ENCODE measurements at regions not wholly inside any gene's neighbourhood (a gene's known extent, or its start where the extent isn't known, plus 50 kb on each side); places are given as distances from the start of the nearest gene placed in this dataset.

DNA sequence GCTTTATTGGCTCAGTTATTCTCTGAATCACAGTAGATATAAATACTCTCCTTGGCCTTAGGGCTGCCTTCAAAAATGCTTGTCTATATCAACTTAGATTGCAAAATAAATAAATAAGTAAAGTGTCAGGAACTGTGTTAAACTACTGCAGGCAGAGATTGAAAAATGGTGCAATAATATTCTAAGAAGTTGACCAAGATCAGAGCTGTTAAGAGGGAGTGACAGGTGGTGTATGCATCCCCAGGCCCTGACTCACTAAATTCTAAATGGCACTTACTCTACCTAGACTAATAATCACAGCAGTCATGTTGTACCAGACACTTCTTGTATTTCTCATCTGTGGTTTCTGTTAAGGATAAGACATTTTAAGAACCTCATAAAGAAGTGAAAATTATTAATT, 235.1 kb upstream of the SPOCK3 start:
- DNase-seq (ENCODE audit: insufficient read length, low spot score), result no peak
- FAIRE-seq, result no peak

DNA sequence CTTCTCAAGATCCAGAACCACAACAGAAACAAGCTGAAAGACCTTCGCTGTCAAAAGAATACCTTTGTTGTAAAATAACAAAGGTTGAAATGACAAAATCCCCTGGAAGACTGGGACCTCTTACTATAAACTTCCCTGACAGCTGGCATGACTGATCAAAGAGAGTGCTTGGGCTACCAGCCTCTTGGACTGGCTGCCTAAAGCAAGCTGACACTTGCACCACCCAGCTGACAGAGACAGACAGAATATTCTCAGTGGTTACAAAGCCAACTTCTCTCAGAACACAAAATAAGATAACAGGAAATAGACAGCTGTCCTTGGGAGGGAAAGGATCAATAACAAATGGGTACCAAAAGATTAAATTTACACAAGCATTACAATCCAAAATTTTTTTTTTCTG, 241.7 kb upstream of the SPOCK3 start:
- DNase-seq (ENCODE audit: insufficient read length, low spot score) (no peak), FAIRE-seq (no peak)

DNA sequence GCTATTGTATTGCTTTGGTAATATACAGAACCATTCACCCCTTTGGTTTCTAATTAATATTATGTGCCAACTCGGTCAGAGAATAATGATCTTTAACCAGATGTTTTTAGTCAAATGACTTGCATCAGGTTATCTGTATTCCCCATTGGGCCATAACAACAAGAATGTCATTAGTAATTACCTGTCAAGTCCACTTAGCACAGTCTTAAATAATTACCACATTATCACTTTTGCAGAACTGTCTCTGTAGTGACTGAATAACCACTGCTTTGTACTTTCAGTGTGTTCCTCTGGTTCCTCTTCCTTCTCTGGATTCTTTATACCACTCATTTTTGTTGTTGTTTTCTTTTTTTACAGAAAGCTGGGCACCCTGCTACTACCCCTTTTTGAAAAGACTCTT, 257.7 kb upstream of the SPOCK3 start:
- no peak for DNase-seq (ENCODE audit: insufficient read length, low spot score)

DNA sequence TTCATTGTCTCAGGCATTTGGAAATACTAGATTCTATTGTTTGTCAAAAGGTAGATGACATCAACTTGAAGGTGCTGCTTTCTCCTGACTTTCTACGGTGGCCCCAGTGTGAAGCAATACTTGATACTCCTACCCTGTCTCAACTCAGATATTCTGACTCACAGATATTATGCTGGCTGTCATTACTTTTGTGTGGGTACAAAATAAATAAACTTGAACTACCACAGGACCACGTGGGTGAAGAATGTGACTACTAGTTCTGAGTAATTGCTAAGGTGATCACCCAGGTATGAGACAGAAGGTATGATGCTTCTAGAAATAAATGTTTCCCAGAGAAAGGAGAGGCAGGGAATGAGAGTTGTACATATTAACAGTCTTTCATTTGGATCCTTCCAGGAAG, 275.3 kb upstream of the SPOCK3 start:
- no peak for FAIRE-seq
- no peak for DNase-seq (ENCODE audit: insufficient read length, low spot score)

More for the DNA sequence above, 257.7 kb upstream of the SPOCK3 start:
- no peak for FAIRE-seq

DNA sequence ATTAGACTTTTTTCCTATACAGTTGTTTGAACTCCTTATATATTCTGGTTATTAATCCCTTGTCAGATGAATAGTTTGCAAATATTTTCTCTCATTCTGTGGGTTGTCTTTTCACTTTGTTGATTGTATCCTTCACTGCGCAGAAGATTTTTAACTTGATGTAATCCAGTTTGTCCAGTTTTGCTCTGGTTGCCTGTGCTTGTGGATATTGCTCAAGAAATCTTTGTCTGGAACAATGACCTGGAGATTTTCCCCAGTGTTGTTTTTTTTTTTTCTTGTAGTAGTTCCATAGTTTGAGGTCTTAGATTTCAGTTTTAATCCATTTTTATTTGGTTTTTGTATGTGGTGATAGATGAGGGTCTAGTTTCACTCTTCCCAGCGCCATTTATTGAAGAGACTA, 289.8 kb upstream of the SPOCK3 start:
- no peak for FAIRE-seq
- no peak for DNase-seq (ENCODE audit: insufficient read length, low spot score)

DNA sequence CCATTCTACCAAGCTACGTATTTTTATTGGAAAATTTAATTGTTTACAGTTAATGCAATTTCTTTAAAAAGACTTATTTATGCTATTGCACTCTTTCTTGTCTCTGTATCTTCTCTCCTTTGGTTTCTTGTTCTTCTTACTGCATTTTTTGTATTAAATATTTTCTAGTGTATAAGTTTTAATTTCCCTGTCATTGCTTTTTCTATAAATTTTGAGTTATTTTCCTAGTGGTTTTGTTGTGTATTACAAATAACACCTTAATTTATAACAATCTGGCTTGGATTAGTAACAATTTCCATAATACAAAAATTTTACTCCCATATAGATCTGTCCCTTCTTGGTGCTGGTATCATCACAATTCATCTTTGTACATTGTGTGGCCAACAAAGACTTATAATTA, 303.5 kb upstream of the SPOCK3 start:
- FAIRE-seq, result no peak
- DNase-seq (ENCODE audit: insufficient read length, low spot score), result no peak

DNA sequence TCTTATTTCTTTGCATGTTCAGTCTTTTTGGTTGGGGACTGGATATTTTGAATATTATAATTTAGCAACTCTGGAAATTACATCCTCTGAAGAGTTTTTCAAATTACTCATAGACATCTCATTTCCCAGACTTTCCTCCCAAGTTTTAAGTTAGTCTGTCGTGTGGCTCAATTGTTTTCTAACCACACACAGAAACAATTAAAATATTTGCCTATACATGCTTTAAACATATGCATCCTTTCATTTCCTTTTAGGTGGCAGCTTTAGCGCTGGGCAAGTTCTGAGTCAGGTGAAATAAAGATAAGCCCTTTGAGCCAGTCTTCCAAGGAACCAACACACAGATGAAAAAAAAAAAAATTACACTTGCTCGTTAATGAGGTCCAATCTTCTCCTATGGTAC, 307.0 kb upstream of the SPOCK3 start:
- FAIRE-seq (no peak), DNase-seq (ENCODE audit: insufficient read length, low spot score) (no peak)

DNA sequence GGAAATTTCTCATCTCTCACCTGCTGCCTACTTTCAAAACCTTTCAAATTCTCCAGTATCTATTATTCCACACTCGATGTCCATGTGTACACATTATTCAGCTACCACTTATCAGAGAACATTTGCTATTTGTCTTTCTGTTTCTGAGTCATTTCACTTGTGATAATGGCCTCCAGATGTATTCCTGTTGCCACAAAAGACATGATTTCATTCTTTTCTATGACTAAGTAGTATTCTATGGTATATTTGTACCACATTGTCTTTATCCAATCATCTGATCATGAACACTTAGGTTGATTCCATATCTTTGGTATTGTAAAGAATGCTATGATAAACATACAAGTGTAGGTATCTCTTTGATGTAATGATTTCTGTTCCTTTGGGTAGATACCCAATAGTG, 310.1 kb upstream of the SPOCK3 start:
- FAIRE-seq (no peak), DNase-seq (ENCODE audit: insufficient read length, low spot score) (no peak)

DNA sequence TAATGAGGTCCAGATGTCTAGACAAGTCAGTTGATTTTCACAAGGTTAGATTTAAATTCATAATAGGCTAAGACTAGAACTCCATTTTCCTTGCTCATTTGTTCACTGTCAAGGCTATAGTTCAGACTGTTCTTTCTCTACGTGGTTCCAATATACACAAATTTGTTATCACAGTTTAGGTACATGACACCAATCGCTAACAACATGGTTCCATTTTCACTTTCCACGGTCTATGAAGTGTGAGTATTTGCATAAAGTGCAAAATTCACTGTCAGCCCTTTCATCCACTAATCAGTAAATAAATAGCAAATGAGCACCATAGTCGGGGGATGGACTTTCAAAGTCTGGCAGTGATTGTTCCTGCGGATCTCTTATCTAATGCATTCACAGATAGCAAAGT, 315.7 kb upstream of the SPOCK3 start:
- no peak for FAIRE-seq
- no peak for DNase-seq (ENCODE audit: insufficient read length, low spot score)

DNA sequence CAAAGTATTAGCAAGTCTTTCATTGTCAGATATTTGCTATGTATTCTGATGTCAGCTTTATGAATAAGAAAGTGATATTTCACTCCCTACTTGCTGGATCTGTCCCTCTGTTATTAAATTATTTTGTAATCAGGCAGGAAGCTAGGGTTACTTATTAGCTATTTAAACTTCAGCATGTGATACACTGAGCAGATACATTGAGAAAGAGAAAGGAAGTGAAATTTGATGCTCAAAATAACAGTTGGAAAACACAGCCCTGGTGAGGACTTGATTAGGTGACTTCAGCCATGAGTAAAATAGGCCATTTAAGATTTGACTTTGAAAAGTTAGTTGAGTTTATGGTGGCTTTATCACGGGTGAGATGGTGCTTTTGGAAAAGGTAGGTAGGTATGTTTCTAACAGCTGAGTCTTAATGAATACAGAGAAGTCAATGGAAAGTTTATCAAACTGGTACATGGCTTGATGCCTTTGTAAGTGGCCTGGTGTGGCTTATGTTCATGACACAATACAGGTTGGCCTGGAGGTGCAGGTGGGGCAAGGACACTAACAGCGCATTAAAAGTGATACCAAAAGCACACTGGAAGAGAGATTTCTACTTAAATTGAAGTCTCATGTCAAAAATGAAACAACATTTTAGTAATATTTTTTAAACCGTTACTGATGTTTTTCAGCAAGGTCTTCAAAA, 321.2 kb upstream of the SPOCK3 start:
- no peak for DNase-seq (ENCODE audit: insufficient read length, low spot score)
- peak; percentile 44 for FAIRE-seq

DNA sequence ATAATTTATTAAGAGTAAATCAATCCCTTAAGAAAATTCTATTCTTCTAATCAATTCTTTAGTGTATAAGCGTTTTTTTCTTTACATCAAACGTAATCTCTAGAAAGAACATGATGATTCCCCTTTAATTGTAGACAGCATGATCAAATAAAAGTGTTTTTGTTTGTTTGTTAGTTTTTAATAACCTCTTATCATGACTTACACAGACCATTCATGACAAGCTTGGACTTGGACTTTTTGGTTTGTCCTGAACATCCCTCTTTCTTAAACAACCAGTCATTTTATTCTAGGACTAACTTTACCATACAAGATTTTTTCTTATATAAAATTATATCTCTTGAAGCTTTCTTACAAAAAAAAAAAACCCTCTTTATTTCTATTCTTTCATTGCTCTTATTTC, 344.6 kb upstream of the SPOCK3 start:
- DNase-seq (ENCODE audit: insufficient read length, low spot score) (no peak), FAIRE-seq (no peak)

DNA sequence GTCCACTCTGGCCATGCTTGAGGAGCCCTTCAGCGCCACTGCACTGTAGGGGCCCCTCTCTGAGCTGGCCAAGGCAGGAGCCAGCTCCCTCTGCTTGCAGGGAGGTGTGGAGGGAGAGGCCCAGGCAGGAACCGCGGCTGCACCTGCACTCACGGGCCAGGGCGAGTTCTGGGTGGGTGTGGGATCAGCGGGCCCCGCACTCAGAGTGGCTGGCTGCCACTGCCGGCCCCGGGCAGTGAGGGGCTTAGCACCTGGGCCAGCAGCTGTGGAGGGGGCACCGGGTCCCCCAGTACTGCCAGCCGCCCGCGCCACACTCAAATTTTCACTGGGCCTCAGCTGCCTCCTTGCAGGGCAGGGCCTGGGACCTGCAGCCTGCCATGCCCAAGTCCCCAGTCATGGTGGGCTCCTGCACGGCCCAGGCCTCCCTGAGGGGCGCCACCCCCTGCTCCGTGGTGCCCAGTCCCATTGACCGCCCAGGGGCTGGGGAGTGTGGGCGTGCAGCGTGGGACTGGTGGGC, 347.2 kb upstream of the SPOCK3 start:
- FAIRE-seq, result no peak

DNA sequence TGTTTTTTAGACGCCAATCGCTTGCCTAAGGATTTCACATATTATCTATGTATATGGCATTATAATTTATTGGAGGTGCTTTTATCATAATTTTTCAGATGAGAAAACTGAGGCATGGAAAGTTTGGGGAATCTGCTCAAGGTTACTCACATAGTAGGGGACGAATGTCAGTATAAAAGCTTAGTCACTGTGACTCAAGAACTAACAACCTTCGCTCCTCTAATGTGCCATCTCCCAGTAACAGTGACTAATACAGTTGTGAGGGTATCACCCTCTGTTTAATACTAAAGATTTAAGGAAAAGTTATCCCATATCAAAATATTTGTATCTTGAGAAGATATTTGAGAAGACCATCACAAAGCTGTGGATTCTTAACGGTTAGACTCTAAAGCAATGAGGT, 353.1 kb upstream of the SPOCK3 start:
- no peak for DNase-seq (ENCODE audit: insufficient read length, low spot score)
- FAIRE-seq, result no peak

More for the DNA sequence above, 347.2 kb upstream of the SPOCK3 start:
- no peak for DNase-seq (ENCODE audit: insufficient read length, low spot score)

DNA sequence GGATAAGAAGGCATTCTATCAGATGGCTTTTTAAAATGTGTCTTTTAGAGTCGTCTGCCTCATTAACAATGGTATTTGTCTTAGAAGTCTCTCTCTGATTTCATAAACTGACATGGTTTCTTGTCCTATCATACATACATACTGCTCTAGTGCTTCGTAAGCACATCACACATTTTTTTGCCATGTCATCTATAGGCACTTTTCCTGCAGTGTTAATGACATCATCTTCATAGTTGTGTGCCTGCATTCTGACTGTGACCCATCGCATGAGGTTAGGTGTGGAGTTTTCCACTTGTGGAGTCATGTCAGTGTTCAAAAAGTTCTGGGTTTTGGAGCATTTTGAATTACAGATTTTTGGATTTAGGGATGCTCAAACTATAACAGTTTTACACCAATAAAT, 361.6 kb upstream of the SPOCK3 start:
- FAIRE-seq, result no peak
- DNase-seq (ENCODE audit: insufficient read length, low spot score), result no peak

DNA sequence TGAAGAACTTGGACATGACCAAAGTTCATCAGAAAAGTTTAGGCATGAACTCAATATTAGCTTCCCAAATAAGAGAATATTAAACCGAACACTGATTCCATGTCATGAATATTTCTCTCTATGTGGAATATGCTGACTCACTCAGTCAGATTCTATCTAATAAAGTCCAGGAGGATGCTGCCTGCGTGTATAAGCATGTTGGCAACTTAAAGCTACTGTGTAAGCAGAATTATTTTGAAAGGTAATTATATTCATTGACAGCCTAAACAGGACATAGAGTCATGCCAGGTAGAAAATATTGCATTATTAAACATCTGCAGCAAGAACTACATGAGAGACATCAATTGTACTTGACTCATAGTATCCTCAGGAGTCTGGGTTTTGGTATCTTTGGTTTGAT, 367.9 kb upstream of the SPOCK3 start:
- no peak for DNase-seq (ENCODE audit: insufficient read length, low spot score)
- FAIRE-seq, result no peak

DNA sequence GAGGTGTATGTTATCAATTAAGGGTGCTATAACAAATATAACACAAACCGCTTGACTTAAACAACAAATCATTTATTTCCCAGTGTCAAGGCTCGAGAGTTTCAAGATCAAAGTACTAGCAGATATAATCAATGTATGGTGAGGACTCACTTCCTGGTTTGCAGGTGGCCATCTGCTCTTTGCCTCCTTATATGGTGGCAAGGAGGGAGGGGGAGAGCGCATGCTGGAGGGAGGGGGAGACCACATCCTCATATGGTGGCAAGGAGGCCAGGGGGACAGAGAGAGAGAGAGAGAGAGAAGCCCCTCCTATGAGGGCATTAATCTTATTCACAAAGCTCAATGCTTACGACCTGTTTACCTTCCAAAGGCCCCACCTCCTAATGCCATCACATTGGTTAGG, 372.3 kb upstream of the SPOCK3 start:
- no peak for DNase-seq (ENCODE audit: insufficient read length, low spot score)
- no peak for FAIRE-seq

DNA sequence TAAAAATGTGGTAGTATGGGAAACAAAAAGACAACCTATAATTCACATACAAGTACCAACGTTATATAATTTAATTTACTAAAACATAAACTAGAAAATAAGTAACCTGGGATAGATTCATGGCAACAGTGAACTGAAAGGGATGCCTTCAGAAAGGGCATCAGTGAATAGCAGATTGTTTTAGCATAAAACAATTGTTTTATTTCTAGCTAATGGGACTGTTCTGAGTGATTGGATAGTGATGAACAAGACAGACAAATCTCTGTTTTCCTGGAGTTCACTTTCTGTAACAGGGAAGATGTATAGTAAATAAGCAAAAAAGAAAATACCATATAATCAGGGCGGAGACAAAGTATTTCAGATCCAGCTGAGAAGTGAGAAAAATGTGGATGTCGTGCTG, 379.1 kb upstream of the SPOCK3 start:
- DNase-seq (ENCODE audit: insufficient read length, low spot score) (no peak), FAIRE-seq (no peak)

DNA sequence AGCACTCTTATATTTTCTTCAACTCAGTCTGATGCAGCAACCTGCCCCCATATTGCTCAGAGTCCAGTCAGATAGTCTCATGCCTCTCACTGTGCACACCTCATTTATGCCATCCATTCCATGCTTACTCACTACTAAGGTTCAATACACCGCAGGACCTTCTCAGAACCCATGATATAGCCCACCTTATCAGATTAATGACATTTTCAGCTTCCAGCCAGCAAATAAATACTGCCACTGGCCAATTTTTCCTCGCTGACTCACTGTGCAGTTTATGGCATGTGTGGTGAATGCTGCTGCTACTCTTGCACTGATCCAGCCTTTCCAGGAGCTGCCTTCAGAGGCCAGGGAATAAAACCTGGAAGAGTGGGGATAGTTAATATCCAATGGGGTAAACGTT, 380.6 kb upstream of the SPOCK3 start:
- FAIRE-seq, result no peak
- no peak for DNase-seq (ENCODE audit: insufficient read length, low spot score)

DNA sequence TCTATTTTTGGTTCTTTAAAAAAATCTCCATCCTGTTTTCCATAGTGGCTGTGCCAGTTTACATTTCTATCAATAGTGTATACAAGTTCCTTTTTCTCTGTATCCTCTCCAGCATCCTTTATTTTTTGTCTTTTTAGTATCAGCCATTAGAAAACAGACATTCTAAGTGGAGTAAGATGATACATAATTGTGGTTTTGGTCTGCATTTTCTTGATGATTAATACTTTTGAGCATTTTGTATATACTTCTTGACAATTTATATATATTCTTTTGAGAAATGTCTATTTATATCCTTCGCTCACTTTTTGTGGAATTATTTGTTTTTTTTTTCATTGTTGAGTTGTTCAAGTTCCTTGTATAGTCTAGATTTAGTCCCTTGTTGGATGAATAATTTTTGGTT, 382.2 kb upstream of the SPOCK3 start:
- FAIRE-seq (no peak), DNase-seq (ENCODE audit: insufficient read length, low spot score) (no peak)

DNA sequence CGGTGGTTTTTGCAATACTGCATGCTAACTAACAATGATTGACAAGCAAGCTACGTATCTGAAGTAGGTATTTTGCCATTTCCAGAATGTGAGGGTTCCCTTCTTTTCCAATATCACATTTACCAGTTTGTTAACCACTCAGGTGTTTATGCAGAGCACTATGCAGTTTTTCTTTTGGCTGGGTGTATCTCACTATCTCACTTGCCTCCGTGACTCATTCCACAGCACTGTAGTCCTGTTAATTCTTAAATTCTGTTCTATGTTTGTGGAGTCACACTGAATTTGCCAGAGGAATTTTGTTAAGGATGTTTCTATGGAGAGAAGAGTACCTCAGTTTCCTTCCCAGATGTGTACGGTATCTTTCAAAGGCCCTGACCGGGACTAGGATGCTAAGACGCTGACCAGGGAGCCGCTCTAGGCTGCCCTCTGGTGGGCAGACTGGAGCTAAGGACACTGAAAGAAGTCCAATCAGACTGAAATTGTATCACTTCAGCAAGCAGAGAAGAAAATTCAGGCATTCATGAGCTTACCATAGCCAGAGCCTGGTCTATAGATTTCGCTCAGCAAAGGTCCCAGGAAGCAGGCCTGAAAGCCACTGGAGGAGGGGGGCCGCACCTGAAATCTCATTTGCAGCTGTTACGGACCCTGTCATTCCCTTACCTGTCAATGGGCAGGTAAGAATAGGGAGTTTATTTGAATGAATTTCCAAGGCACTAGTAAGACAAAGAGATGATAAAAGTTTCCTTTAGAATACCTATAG, 388.4 kb upstream of the SPOCK3 start:
- DNase-seq (ENCODE audit: insufficient read length, low spot score), result peak; percentile 20
- FAIRE-seq, result peak; percentile 68

DNA sequence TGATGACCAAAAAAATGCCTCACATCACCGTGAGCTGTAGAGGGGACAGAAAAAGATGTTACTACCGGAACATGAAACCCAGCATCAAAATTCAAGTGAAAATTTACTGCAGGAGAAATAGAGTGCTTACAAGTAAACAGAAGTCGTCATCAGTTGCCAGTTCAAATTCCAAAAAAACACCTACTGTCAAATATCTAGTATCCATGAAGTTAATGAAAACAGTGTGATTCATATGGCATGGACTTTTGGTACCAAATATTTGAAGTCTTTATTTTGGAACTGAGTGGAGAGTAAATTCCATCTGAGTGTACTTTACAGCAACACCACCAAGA, 388.9 kb upstream of the SPOCK3 start:
- FAIRE-seq, result no peak
- DNase-seq (ENCODE audit: insufficient read length, low spot score), result no peak

DNA sequence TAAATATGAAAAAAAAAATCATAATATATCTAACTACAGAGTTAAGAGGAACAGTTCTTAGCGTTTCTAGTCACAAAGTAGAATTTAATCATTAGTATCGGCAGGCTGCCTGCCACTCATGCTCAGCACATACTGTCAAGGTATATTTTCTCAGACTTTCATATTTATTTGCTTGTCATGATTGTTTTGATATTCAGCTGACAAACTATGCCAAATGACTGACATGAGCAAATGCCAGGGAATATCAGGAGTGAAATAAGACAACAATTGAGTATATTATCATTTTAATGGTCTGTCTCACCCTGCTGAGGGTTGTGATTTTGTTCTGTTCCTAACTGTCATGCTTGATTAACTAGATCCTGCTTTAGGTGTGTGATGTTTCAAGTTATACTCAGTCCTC, 395.0 kb upstream of the SPOCK3 start:
- no peak for FAIRE-seq
- no peak for DNase-seq (ENCODE audit: insufficient read length, low spot score)

DNA sequence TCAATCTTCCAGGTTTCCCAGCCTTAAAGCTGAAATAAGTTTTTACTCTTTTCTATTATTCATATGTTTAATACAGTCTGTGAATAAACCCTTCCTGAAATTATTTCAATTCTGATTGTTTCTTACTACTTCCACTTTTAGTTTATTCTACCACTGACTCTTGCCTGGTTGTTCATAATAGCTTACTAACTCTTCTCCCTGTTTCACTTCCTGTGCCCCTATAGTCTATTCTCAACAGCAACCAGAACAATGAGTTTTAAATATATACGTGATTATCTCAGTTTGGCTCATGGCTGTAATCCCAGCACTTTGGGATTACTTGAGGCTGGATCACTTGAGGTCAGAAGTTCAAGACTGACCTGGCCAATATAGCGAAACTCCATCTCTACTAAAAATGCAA, 408.0 kb upstream of the SPOCK3 start:
- FAIRE-seq, result no peak
- no peak for DNase-seq (ENCODE audit: insufficient read length, low spot score)
